HG03342 (cell line): ENCODE measurements at regions not wholly inside any gene's neighbourhood (a gene's known extent, or its start where the extent isn't known, plus 50 kb on each side); places are given as distances from the start of the nearest gene placed in this dataset.
A peak's percentile ranks its signal among the peaks of the same experiment; 100 is the strongest.

Experiments used
- ATAC-seq: cut with Tn5 transposase; IDR thresholded peaks from one replicate; pipeline ENCODE4 v1.9.1; 2021; ENCODE audit warnings: mild to moderate bottlenecking, moderate library complexity; ENCODE audit not compliant: unreplicated experiment

DNA sequence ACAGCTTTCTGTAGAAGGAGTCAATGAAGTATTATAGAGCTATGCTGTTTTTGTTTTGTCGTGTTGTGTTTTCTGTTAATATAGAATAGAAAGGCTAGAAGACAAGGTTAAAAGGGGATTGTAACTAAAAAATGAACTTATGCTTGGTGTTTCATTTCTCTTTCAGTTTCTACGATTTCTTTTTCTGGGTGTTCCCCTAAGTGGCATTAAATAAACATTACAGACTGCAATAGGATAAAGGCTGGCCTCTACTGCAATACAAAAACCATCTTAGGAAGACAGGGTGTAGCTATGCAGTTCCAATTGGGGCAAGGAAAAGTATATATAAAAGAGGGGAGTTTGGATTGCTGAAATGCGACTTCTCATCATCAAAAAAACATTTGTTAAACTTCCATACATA is 1609.7 kb upstream of the ACVR2A start:
- no peak for ATAC-seq

- no peak for ATAC-seq
Observed at GRCh38 chr2:146229508-146230155, 1615.2 kb upstream of the ACVR2A start.

DNA sequence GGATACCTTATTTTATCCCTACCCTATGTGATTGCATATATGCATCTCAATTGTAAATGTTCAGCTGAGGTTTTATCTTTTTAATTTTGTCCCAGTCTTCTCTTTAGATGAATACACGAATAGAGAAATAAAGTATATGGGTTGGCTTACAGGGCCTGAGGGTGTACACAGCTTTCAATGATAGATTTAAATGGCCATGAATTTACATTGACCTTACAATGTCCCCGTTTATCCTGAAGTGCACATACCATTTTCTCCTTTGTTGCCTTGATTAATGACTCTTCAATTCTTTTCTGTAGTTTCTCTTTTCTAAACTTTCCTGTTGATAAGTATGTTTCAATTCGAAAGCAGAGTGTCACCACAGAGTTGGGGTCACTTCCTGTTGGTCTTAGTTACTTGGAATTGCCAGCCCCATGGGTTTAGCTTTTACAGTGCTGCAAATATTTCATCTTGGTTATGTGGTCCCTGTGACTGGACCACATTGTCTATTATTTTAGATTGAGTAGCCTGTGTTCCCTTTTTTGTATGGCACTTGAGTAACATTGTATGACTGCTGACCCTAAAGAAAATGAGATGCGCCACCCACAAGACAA is 1616.3 kb upstream of the ACVR2A start:
- peak; percentile 86 for ATAC-seq

DNA sequence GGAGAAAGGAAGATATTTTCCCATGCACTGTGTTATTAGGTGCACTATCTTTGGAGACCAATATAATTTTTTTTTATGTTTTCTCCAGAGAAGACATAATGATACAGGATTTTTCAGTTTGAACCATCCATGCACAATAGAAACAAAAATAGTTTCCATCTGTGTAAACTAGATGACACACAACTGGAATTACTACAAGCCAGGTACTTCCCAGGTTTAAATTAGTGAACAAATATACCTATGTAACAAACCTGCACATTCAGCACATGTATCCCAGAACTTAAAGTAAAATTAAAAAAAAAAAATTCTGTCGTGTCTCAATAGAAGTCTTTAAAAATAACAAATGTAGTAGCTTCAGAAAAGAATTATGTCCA is 1616.8 kb upstream of the ACVR2A start:
- ATAC-seq = no peak

DNA sequence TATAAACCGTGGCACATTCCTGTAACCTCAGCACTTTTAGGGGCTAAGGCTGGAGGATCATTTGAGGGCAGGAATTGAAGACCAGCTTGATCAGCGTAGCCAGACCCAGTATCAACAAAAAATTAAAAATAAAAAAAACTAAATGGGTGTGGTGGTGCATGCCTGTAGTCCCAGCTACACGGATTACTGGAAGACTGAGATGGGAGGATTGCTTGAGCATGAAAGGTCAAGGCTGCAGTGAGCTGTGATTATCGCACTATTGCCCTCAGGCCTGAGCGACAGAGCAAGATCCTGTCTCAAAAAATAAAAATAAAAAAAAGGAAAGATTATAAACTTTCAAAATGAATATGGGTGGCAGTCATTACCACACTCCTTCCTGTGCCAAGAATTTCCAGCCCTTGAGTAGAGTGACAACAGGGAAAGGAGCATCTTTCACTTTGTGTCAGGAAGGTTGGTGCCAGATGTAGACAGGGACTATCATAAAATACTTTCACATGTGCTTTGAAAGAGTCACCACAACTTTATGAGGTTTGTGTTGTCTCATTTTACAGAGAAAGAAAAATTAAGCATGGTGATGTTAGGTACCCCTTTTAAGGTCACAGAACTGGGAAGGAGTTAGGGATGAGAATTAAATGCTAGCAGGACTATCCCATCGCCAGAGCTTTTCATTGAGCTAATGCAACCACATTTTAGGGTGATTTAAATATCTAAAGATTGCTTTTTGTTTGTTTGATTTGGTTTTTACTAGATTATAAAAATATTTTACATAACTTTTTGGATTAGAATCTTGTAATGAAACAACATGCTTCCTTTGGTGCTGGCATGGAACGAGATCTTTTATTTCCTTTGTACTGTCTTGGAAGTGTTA is 1617.4 kb upstream of the ACVR2A start:
- ATAC-seq = peak; percentile 34

GRCh38 chr2:146226077-146226476 is 1618.8 kb upstream of the ACVR2A start:
- ATAC-seq = no peak

- ATAC-seq = no peak
Observed at GRCh38 chr2:146221826-146222225, 1623.0 kb upstream of the ACVR2A start.

DNA sequence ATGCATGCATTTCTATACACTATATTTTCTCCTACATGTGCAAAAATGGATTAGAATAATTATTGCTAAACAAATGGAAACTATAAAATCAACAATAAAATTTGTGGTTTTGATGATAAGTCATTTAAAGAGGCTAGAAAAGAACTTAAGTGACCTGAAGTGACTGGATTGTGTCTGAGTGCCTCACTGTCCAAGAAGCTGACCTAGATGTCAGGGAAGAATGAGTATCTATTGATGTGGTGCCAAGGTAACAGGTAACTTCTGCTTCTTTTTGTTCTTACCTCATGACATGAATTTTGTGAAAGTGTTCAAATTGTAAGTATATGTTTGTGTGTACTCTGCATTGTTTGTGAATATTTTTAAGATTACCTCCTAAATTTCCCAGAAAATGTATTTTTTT is 1623.9 kb upstream of the ACVR2A start:
- ATAC-seq = no peak

DNA sequence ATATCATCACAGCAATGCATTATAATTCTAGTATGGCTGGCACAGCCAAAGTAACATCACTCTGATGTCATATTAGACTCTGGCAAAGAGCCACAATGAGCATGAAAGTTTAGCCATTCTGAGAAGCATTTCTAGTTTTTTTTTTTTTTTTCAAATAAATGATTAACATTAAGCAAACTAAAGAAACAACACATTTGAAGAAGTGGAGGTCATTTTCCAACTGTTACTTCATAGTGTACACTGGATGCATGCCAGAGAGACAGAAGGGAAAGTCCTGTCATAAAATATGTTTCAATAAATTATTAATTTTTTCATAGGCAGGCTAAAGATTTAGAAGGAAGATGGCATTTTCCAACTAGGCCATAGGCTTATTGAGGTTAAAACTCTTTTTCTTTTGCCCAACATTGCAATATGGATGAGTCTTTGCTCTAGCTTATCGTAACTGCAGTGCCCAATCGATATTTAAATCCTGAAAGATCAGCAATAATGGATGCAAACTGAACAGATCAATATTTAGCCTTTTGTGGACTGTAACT is 1630.4 kb upstream of the ACVR2A start:
- no peak for ATAC-seq

DNA sequence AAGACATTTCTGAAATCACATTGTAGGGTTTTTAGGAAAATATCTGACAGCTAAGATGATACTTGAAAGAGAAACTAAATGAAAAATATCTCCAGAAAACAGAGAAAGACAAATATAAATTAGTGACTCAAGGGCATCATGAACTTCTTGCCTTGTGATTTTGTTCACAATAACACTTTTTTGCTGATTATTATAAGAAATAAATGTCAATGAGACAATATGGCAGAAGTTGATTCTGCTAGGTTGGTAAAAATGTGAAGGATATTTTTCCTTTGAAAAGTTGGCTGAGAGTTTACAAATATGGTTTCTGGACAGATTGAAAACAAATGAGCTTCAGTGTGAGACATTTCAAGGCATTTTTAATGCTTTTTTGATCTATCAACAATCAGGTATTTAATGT is 1631.2 kb upstream of the ACVR2A start:
- no peak for ATAC-seq

DNA sequence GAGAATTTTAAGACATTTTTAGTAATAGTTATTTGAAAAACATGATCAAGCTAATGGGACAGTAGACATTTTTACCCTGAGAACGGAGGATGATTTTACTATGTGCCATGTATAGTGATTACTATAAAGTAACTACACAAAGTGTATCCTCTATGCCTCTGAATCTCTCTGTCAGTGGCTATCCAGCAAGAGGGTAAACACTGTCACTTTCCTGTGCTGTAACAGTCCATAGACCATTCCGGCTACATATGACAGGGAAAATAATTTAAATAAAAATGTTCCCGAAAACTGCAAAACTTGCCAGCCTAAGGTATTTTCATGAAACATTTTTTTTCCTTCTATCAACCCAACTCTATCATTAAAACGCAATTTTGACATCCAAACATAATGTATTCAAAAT is 1632.2 kb upstream of the ACVR2A start:
- no peak for ATAC-seq

GRCh38 chr2:146209842-146210275 is 1635.0 kb upstream of the ACVR2A start:
- ATAC-seq = no peak

DNA sequence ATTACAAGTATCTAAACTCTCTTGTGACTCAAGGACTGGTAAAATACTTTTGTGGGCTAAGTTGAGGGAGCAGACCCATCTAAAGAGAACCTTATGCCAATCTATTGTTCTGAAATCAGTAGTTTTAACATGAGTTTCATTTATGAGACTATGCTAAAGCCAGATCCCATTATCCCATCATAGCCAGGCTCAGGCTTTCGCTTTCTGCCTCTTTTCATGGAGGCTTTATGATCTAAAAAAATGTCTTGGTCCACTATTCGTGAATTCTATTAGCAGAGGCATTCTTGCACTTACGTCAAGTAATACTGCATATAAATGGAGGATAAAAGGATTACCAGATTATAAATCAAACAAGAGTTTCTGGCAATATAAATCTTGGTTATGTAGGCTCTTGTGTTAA is 1636.9 kb upstream of the ACVR2A start:
- no peak for ATAC-seq

DNA sequence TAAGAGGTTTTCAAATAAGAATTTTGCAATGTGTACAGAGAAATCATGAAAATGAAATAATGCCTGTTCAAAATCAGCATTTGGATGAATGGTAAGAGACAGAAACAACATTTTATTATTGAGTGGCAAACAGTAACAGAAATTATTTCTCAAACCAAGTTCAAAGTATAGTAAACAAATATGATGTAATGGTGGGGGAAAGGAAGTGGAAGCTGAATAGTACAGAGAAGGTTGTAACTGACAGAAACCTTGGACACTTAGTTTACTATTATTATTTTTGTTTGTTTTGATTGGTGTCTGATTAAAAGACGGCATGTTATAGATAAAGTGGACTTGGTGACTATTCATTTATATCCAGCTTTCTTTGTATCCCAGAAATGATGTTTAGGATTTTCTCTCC is 1637.4 kb upstream of the ACVR2A start:
- no peak for ATAC-seq

DNA sequence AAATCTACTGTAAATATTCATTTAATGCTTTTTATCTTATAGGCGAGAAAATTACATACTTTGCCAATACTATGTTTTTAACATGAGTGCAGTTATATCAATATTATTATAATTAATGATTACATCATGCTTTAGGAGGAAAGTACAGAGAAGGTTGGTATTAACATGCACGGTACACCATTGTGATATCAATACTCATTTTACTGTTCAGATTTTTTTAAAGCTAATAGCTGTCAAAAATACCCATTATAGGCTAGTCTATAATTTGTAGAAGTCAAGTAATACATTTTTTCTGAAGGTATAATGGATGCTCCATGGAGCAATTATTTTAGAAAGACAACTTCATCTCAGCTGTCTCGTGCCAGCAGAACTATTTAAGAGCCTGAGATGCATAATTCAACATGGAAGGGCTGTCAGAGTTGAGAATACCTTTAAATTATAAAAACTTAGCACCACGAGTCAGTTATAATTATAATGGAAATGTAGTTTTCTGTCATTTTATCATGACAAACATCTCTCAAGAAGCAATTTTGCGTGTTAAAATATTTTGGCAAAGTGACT is 1641.7 kb upstream of the ACVR2A start:
- no peak for ATAC-seq

GRCh38 chr2:146193619-146194018 is 1651.2 kb upstream of the ACVR2A start:
- ATAC-seq = no peak

DNA sequence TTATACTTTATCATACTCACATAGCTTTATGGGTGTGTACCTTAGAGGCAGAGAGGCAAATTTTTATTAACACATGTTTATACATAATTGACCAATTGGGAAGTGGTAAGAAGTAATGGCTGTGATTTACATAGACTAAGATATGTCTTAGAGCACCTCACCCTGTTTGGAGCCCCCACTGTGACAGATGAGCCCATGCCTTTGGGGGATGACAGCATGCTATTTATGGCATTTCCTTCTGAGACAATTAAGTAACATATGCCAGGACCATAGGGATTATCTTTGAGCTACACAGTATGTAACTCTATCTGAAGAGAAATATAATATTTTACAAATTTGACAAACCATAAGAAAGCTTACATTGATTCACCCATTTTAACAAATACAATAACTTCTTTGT is 1655.3 kb upstream of the ACVR2A start:
- no peak for ATAC-seq

- ATAC-seq = no peak
Observed at GRCh38 chr2:146173934-146174333, 1654.0 kb upstream of the ZEB2 start.

GRCh38 chr2:146161256-146161882 is 1641.5 kb upstream of the ZEB2 start:
- ATAC-seq = no peak

- no peak for ATAC-seq
Observed at GRCh38 chr2:146158072-146158674, 1638.3 kb upstream of the ZEB2 start.
